AG09319 (cell line): ENCODE measurements at regions not wholly inside any gene's neighbourhood (a gene's known extent, or its start where the extent isn't known, plus 50 kb on each side); places are given as distances from the start of the nearest gene placed in this dataset.

Experiments used
- DNase-seq: peaks from one replicate; pipeline ENCODE4 v3.0.0-alpha.2; 2010; ENCODE audit warnings: low read depth; ENCODE audit errors: extremely low read depth
- CTCF ChIP-seq: IDR thresholded peaks from 2 replicates; pipeline ENCODE4 v1.5.1; 2011; ENCODE audit warnings: low read depth, mild to moderate bottlenecking, inconsistent platforms, low read length, moderate library complexity

GRCh38 chr9:107708791-107709190 lies 219.2 kb upstream of the KLF4 start:
- no peak for DNase-seq
- no peak for TF ChIP-seq CTCF

- DNase-seq: no peak
- no peak for TF ChIP-seq CTCF
These were observed 218.4 kb upstream of the KLF4 start for GRCh38 chr9:107707915-107708441.

DNA sequence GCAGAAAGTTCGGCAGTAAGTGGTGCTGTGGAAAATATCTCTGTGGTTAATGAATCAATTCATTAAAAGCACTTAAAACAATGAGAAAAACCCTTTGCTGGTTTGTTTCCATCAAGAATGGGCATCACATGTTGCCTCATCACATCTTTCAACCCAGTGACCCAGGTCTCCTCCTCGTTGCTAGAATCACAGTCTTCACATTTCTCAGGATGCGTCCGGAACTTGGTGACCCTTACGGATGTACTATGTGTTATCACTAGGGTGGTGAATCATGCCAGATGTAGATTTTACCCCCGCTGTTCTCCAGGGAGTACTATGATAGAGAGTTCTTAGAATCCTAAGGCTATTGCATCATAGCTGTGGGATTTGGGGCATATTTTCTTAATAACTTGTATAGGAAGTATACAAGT lies 217.9 kb upstream of the KLF4 start:
- DNase-seq: peak; percentile 72

GRCh38 chr9:107706701-107707427 lies 217.3 kb upstream of the KLF4 start:
- no peak for TF ChIP-seq CTCF
- no peak for DNase-seq

More for the DNA sequence above, 217.9 kb upstream of the KLF4 start:
- TF ChIP-seq CTCF: no peak

DNA sequence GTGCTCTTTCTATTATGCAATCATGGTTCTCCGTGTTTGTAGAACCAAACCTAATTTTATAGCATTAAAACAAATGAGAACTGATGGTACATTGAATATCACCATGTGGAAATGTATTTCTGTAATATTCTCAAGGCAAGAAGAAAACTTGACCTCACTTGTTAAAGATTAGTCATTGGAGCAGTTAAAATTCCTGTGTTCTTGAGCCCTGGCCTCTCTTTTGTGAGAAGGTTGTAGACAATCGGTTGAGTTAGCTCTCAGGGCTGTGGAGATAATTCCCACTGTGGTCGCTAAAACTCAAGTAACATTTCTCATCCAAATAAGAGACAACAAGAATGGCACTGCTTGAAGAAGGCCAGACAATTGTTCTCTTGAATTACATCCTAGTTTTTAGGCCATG lies 216.0 kb upstream of the KLF4 start:
- TF ChIP-seq CTCF: no peak
- DNase-seq: no peak

DNA sequence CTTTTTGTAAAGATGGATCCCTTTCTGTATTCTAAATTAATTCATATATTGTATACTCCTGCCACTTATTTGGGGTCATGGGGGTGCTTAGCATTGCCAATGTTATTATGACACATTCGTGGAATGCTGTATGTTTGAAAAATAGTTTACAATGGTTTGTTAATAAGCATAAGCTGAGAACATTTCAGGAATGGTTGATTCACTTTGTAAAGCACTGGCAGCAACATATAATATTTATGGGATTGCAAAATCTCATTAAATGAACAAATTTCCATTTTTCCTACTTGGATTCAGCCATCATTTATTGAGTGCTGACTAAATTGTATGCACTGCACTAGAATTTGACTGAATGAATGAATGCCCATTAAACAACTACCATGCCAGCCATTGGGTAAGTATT lies 215.2 kb upstream of the KLF4 start:
- TF ChIP-seq CTCF: no peak
- DNase-seq: no peak

- TF ChIP-seq CTCF: no peak
- no peak for DNase-seq
These were observed 214.1 kb upstream of the KLF4 start for GRCh38 chr9:107703651-107704050.
